ENCODE measurements at regions not wholly inside any gene's neighbourhood (a gene's known extent, or its start where the extent isn't known, plus 50 kb on each side); places are given as distances from the start of the nearest gene placed in this dataset.

DNA sequence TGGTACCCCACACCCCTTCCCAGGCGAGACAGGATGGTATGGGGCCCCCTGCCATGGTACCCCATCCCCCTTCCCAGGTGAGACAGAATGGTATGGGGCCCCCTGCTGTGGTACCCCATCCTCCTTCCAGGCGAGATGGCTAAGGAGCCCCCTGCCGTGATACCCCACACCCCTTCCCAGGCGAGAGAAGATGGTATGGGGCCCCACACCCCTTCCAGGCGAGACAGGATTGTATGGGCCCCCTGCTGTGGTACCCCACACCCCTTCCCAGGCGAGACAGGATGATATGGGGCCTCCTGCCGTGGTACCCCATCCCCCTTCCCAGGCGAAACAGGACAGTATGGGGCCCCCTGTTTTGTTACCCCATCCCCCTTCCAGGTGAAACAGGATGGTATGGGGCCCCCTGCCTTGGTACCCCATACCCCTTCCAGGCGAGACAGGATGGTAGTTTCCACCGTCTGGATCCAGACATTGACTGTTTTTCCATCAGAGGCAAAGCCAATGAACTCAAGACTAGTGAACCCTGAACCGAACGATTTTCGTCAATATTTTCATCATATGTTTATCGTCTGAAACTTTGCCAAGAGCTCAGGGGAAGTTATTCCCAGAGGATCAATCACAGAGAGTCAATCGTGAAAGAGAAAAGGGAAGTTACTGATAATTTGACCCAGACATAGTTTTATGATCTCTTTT, 75.0 kb downstream of the MYCN start:
- H3K27ac ChIP-seq, result no peak overlapping the region
- H3K36me3 ChIP-seq, result no peaks in the 10 kb centered on the region
- 71 to 82% methylated on average over 15 of the region's 15 CpGs for WGBS, 2 donors
- peaks cover 0 to 45% (median 22%) of the 10 kb centered on the region in 3 donors for H3K27me3 ChIP-seq
- H3K4me3 ChIP-seq, result no peak overlapping the region
- DNase-seq, result no peak
- H3K9me3 ChIP-seq, result no peaks in the 10 kb centered on the region
- TF ChIP-seq POLR2A (IDR thresholded peaks at IDR 0.05), result no peak
- TF ChIP-seq CTCF (IDR thresholded peaks at IDR 0.05), result no peak
- TF ChIP-seq POLR2AphosphoS5 (IDR thresholded peaks at IDR 0.05), result no peak
- TF ChIP-seq EP300 (IDR thresholded peaks at IDR 0.05), result no peak
- intact Hi-C loops (cut with DNase I), result no loop called here
- peaks cover 0 to 7% (median 0%) of the 10 kb centered on the region in 4 donors for H3K4me1 ChIP-seq

GRCh38 chr2:16014802-16015201, 74.5 kb downstream of the MYCN start:
- DNase-seq, result no peak
- no peak overlapping the region for H3K4me3 ChIP-seq
- no peaks in the 10 kb centered on the region for H3K36me3 ChIP-seq
- TF ChIP-seq EP300 (IDR thresholded peaks at IDR 0.05) (no peak), POLR2A (IDR thresholded peaks at IDR 0.05) (no peak), CTCF (IDR thresholded peaks at IDR 0.05) (no peak), POLR2AphosphoS5 (IDR thresholded peaks at IDR 0.05) (no peak)
- intact Hi-C loops (cut with DNase I), result no loop called here
- WGBS, 2 donors, result 91 to 95% methylated on average over 3 of the region's 3 CpGs
- H3K4me1 ChIP-seq, result peaks cover 0 to 7% (median 0%) of the 10 kb centered on the region in 4 donors
- peaks cover 0 to 49% (median 22%) of the 10 kb centered on the region in 3 donors for H3K27me3 ChIP-seq
- no peaks in the 10 kb centered on the region for H3K9me3 ChIP-seq
- no peak overlapping the region for H3K27ac ChIP-seq

DNA sequence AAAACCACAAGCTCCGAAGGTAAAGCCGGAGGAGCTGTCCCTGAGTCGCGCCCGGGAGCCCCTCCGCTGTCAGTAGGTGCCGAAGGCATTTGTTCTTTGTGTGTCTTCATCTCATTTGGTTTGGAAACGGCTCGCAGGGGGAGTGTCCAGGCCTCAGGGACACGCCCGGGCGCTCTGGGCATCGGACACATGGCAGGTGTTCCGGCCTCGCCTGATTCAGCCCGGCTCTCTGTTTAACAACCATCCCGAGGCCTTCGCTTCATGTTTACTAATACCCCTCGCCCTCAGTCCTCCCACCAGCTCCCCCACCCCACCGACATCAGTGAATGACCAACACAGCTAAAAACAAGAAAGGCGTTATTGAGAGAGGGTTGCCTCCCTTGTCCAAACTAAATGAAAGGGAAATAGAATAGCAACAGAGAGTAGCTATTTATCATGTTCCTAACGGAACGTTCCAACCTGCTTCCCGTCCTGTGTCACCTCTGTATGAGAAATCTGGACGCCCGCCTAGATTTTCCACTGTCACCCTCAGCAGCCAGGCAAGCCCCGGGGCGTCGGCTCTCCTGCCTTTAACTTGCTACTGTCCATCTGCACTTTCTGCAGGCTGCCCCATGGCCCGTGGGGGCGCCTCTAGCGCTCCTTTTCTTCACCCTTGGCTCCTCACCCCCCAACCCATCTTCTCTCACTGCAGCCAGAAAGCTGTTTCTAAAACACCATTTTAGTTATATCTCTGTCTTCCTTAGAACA, 73.9 kb downstream of the MYCN start:
- Histone ChIP-seq H3K27me3 (peaks cover 0 to 49% (median 22%) of the 10 kb centered on the region in 3 donors), H3K27ac (no peak overlapping the region), H3K9me3 (no peaks in the 10 kb centered on the region), H3K36me3 (no peaks in the 10 kb centered on the region), H3K4me1 (peaks cover 0 to 7% (median 0%) of the 10 kb centered on the region in 4 donors), H3K4me3 (no peak overlapping the region)
- WGBS, 2 donors, result 10 to 49% methylated on average over 32 of the region's 32 CpGs
- TF ChIP-seq POLR2A (IDR thresholded peaks at IDR 0.05) (no peak), CTCF (IDR thresholded peaks at IDR 0.05) (no peak), EP300 (IDR thresholded peaks at IDR 0.05) (no peak), POLR2AphosphoS5 (IDR thresholded peaks at IDR 0.05) (no peak)
- intact Hi-C loops (cut with DNase I), result no loop called here
- DNase-seq, result no peak

- Histone ChIP-seq H3K36me3 (no peaks in the 10 kb centered on the region), H3K27ac (no peak overlapping the region), H3K27me3 (peaks cover 0 to 49% (median 28%) of the 10 kb centered on the region in 3 donors), H3K4me1 (peaks cover 0 to 7% (median 0%) of the 10 kb centered on the region in 4 donors), H3K9me3 (no peaks in the 10 kb centered on the region), H3K4me3 (no peak overlapping the region)
- WGBS, 2 donors, result 18 to 33% methylated on average over 20 of the region's 20 CpGs
- TF ChIP-seq POLR2A (IDR thresholded peaks at IDR 0.05), result no peak
- no peak for TF ChIP-seq POLR2AphosphoS5 (IDR thresholded peaks at IDR 0.05)
- TF ChIP-seq CTCF (IDR thresholded peaks at IDR 0.05), result no peak
- TF ChIP-seq EP300 (IDR thresholded peaks at IDR 0.05), result no peak
- DNase-seq, result no peak
- intact Hi-C loops (cut with DNase I), result no loop called here
These were observed 73.1 kb downstream of the MYCN start for GRCh38 chr2:16013359-16013911.

All from sigmoid colon (tissue), 6 donors.